ENCODE measurements at regions not wholly inside any gene's neighbourhood (a gene's known extent, or its start where the extent isn't known, plus 50 kb on each side); places are given as distances from the start of the nearest gene placed in this dataset.

DNA sequence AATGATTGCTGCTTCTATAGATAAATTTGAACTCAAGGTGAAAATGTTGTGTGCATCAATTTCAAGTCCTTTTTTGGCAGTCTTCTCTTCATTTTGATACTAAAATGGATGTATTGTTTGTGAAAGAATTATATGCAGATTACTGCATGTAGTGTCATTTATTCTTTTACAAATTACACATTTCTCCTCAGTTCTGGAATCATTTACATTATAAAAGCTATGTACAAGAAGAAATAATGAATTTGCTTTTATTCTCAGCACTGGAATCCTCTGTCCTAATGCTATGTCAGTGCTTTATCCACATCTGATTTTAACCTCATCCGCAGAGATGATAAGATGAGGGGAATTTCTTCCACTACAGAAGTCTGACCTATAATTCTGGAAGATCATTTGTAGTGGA, 220.8 kb upstream of the UBE2E3 start:
- TF ChIP-seq CTCF (IDR thresholded peaks at IDR 0.05): no peak
- TF ChIP-seq POLR2A (IDR thresholded peaks at IDR 0.05): no peak
